Endothelial cell of umbilical vein (primary cell): ENCODE measurements at regions not wholly inside any gene's neighbourhood (a gene's known extent, or its start where the extent isn't known, plus 50 kb on each side); places are given as distances from the start of the nearest gene placed in this dataset.

ENCODE experiments used
- BruUV-seq: library from RNA; stranded (reverse); fragments of 400-500 nt; replicated peaks from 2 replicates; lab custom pipeline; 2021; lab: Mats Ljungman, UMichigan
- CTCF ChIA-PET: fragments of 300-600, 350-600 bp; sonication (Branson Sonifier 250); formaldehyde crosslinking; loops from one replicate; lab custom pipeline; 2021; ENCODE audit warnings: antibody characterized with exemption, inconsistent platforms; lab: Charles Lee
- POLR2A ChIA-PET: fragments of 300-600, 350-600 bp; sonication (Branson Sonifier 250); formaldehyde crosslinking; loops from one replicate; lab custom pipeline; 2021; ENCODE audit warnings: antibody characterized with exemption, inconsistent platforms; lab: Charles Lee
- DNase-seq: peaks from one replicate; pipeline ENCODE4 v3.0.0-alpha.2; 2011; ENCODE audit warnings: low read depth, low spot score
- FAIRE-seq: peaks from 2 replicates; lab custom pipeline; 2011; peaks lifted over from hg19 to GRCh38; lab: Jason Lieb, UNC
- H2AFZ ChIP-seq: 2 replicates; pipeline ENCODE4 v1.6.0; 2012; ENCODE audit warnings: low read depth, low read length, control low read depth, inconsistent platforms
- H3K27ac ChIP-seq: 2 replicates; pipeline ENCODE4 v1.5.1; 2011; ENCODE audit warnings: low read depth, mild to moderate bottlenecking, control low read depth, low read length, moderate library complexity; ENCODE audit not compliant: insufficient read depth
- H3K27me3 ChIP-seq, 2 experiments: 2 replicates each; pipeline versions ENCODE4 v1.6.0 to v1.6.1; 2011; ENCODE audit warnings: low read length in 2 of 2, mixed read lengths in 1 of 2; ENCODE audit not compliant: control insufficient read depth in 2 of 2, insufficient read depth in 2 of 2
- H3K36me3 ChIP-seq, 2 experiments: 2 replicates in 1 of 2; 3 replicates in 1 of 2; pipeline ENCODE4 v1.5.1; 2011; ENCODE audit warnings: low read length in 2 of 2, mild to moderate bottlenecking in 1 of 2, moderate library complexity in 1 of 2; ENCODE audit not compliant: control insufficient read depth in 2 of 2, insufficient read depth in 2 of 2; ENCODE audit errors: extremely low read depth in 1 of 2
- H3K4me1 ChIP-seq: 3 replicates; pipeline ENCODE4 v1.5.1; 2011; ENCODE audit warnings: mild to moderate bottlenecking, low read length; ENCODE audit not compliant: control insufficient read depth, insufficient read depth; ENCODE audit errors: extremely low read depth
- H3K4me2 ChIP-seq: 2 replicates; pipeline ENCODE4 v1.6.1; 2011; ENCODE audit warnings: low read length, control low read depth, mixed read lengths; ENCODE audit not compliant: insufficient read depth
- H3K4me3 ChIP-seq, 3 experiments: fragments of 200-600 bp in 1 of 3; sonication (generic), shearing (Covaris generic) in 1 of 3; replicated peaks in 1 of 3; 2 replicates each; pipeline ENCODE4 v1.5.1; 2011 to 2016; ENCODE audit warnings: control low read depth in 3 of 3, low read length in 3 of 3, mild to moderate bottlenecking in 2 of 3, inconsistent platforms in 1 of 3, low read depth in 1 of 3, moderate library complexity in 1 of 3; ENCODE audit not compliant: insufficient read depth in 1 of 3
- H3K79me2 ChIP-seq: 2 replicates; pipeline ENCODE4 v1.6.0; 2012; ENCODE audit warnings: low read length, inconsistent platforms; ENCODE audit not compliant: control insufficient read depth, insufficient read depth
- H3K9ac ChIP-seq: replicated peaks from 2 replicates; pipeline ENCODE3; 2011; ENCODE audit warnings: low read length, control low read depth; ENCODE audit not compliant: insufficient read depth; ENCODE audit errors: extremely low read depth
- H3K9me1 ChIP-seq: replicated peaks from 3 replicates; pipeline ENCODE4 v1.6.0; 2011; ENCODE audit warnings: mild to moderate bottlenecking, low read length; ENCODE audit not compliant: control insufficient read depth, insufficient read depth; ENCODE audit errors: extremely low read depth
- H3K9me3 ChIP-seq: replicated peaks from 2 replicates; pipeline ENCODE4 v1.5.1; 2012; ENCODE audit warnings: low read length, inconsistent platforms; ENCODE audit not compliant: control insufficient read depth, insufficient read depth
- H4K20me1 ChIP-seq: replicated peaks from 2 replicates; pipeline ENCODE3; 2011; ENCODE audit warnings: mild to moderate bottlenecking, low read length; ENCODE audit not compliant: control insufficient read depth, insufficient read depth; ENCODE audit errors: extremely low read depth
- EZH2 ChIP-seq: IDR thresholded peaks from 2 replicates; pipeline ENCODE4 v1.6.1; 2012; ENCODE audit warnings: borderline replicate concordance, low read depth, mild to moderate bottlenecking, moderate library complexity, low read length, inconsistent platforms; ENCODE audit not compliant: severe bottlenecking
- FOS ChIP-seq: IDR thresholded peaks from 2 replicates; pipeline ENCODE4 v1.6.1; 2011; ENCODE audit warnings: mild to moderate bottlenecking, low read length, moderate library complexity, borderline replicate concordance; ENCODE audit not compliant: insufficient read depth
- GATA2 ChIP-seq: IDR thresholded peaks from 2 replicates; pipeline ENCODE4 v1.7.0; 2011; ENCODE audit warnings: low read depth, mild to moderate bottlenecking, moderate library complexity, mixed read lengths, low read length; ENCODE audit not compliant: insufficient read length, insufficient read depth
- JUN ChIP-seq: IDR thresholded peaks from 2 replicates; pipeline ENCODE4 v1.6.1; 2011; ENCODE audit warnings: borderline replicate concordance, low read depth; ENCODE audit not compliant: insufficient read length, insufficient read depth
- MYC ChIP-seq: IDR thresholded peaks from one replicate; pipeline ENCODE4 v1.6.1; 2011; ENCODE audit warnings: mild to moderate bottlenecking, low read depth, low read length
- POLR2A ChIP-seq: IDR thresholded peaks from 2 replicates; pipeline ENCODE4 v1.6.1; 2012; ENCODE audit warnings: low read depth, mild to moderate bottlenecking, control low read depth, low read length
- POLR2AphosphoS5 ChIP-seq: IDR thresholded peaks from 2 replicates; pipeline ENCODE4 v1.6.1; 2012; ENCODE audit warnings: low read depth, mild to moderate bottlenecking, control low read depth, low read length, moderate library complexity; ENCODE audit not compliant: insufficient read depth
- dilution Hi-C: fragments of 300-500 bp; cut with MboI; formaldehyde crosslinking; loops from one replicate; pipeline ENCODE4 v1.15.0; 2019; ENCODE audit warnings: low sequenced_read_pairs; ENCODE audit not compliant: extremely low pct_ligation_motif_present
- intact Hi-C: fragments of 100-400 bp; cut with micrococcal nuclease; formaldehyde crosslinking; loops from one replicate; pipeline ENCODE4 v1.10.0; 2022
- TF ChIP-seq, protein P1 (sequence below): IDR thresholded peaks from 2 replicates; pipeline ENCODE4 v1.6.1; 2011; ENCODE audit not compliant: insufficient read depth, insufficient read length
- TF ChIP-seq, protein P2 (sequence below), 2 donors: IDR thresholded peaks; 1 replicate in 1 of 2; 2 replicates in 1 of 2; pipeline ENCODE4 v1.5.1; 2011; ENCODE audit warnings: low read length in 2 of 2, mild to moderate bottlenecking in 2 of 2, moderate library complexity in 2 of 2, control low read depth in 1 of 2, inconsistent platforms in 1 of 2, low read depth in 1 of 2; ENCODE audit not compliant: insufficient read depth in 1 of 2; ENCODE audit errors: extremely low read depth in 1 of 2

DNA sequence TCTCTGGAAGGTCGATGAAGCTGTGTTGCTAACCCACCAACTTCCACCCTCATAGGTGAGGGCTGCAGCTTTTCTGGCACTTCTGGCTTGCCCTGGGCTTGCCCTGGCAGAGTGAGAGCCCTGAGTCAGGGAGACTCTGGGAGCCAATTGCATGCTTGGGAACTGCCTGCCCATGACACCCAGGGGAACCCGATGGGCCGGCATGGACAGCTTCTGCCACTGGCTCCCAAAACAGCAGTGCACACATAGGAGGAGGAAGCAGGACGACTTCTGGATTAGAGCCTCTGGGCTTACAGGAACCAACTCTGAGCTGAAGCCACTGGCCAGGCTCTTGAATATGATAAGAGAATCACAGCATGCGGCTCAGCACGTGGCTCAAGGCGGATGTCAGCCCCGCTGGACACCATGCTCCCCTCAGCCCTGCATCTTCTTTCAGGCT is 135.2 kb upstream of the UNC5B start:
- ChIA-PET CTCF (no interaction called here), POLR2A (no interaction called here)
- Histone ChIP-seq H4K20me1 (no peaks in the 10 kb centered on the region), H3K9ac (no peak overlapping the region), H3K27me3 (peaks cover 2 to 4% of the 10 kb centered on the region in 2 experiments), H3K4me2 (no peak overlapping the region), H3K9me1 (no peaks in the 10 kb centered on the region), H3K79me2 (no peaks in the 10 kb centered on the region), H3K36me3 (no peaks in the 10 kb centered on the region), H3K4me3 (no peak overlapping the region), H2AFZ (no peak overlapping the region), H3K9me3 (no peaks in the 10 kb centered on the region), H3K27ac (no peak overlapping the region), H3K4me1 (no peaks in the 10 kb centered on the region)
- FAIRE-seq = no peak
- TF ChIP-seq EZH2 (no peak), FOS (no peak), GATA2 (no peak), JUN (no peak), POLR2A (no peak), MYC (no peak), POLR2AphosphoS5 (no peak)
- TF ChIP-seq, protein P1, sequence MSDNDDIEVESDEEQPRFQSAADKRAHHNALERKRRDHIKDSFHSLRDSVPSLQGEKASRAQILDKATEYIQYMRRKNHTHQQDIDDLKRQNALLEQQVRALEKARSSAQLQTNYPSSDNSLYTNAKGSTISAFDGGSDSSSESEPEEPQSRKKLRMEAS = no peak
- TF ChIP-seq, protein P2, sequence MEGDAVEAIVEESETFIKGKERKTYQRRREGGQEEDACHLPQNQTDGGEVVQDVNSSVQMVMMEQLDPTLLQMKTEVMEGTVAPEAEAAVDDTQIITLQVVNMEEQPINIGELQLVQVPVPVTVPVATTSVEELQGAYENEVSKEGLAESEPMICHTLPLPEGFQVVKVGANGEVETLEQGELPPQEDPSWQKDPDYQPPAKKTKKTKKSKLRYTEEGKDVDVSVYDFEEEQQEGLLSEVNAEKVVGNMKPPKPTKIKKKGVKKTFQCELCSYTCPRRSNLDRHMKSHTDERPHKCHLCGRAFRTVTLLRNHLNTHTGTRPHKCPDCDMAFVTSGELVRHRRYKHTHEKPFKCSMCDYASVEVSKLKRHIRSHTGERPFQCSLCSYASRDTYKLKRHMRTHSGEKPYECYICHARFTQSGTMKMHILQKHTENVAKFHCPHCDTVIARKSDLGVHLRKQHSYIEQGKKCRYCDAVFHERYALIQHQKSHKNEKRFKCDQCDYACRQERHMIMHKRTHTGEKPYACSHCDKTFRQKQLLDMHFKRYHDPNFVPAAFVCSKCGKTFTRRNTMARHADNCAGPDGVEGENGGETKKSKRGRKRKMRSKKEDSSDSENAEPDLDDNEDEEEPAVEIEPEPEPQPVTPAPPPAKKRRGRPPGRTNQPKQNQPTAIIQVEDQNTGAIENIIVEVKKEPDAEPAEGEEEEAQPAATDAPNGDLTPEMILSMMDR (IDR thresholded peaks at IDR 0.05; ENCODE audit: extremely low read depth in 1 of 2, insufficient read depth in 1 of 2, low read depth in 1 of 2, low read length in 2 of 2) = no peak
- BruUV-seq = no TSS peak
- DNase-seq = no peak
- dilution Hi-C loops (no loop called here), intact Hi-C loops (no loop called here)
